Fibroblast of the conjunctiva (primary cell): ENCODE measurements at regions not wholly inside any gene's neighbourhood (a gene's known extent, or its start where the extent isn't known, plus 50 kb on each side); places are given as distances from the start of the nearest gene placed in this dataset.
"Not testable (repeated sequence)": the region's sequence is repeated elsewhere in the genome, so short reads cannot be mapped to it uniquely, and the experiment has no call there.

Source experiments
- DNase-seq: peaks from one replicate; pipeline ENCODE4 v3.0.0-alpha.2; 2010; ENCODE audit warnings: low read depth

GRCh38 chr9:135379540-135380267 lies 99.9 kb upstream of the PPP1R26 start:
- no peak for DNase-seq

DNA sequence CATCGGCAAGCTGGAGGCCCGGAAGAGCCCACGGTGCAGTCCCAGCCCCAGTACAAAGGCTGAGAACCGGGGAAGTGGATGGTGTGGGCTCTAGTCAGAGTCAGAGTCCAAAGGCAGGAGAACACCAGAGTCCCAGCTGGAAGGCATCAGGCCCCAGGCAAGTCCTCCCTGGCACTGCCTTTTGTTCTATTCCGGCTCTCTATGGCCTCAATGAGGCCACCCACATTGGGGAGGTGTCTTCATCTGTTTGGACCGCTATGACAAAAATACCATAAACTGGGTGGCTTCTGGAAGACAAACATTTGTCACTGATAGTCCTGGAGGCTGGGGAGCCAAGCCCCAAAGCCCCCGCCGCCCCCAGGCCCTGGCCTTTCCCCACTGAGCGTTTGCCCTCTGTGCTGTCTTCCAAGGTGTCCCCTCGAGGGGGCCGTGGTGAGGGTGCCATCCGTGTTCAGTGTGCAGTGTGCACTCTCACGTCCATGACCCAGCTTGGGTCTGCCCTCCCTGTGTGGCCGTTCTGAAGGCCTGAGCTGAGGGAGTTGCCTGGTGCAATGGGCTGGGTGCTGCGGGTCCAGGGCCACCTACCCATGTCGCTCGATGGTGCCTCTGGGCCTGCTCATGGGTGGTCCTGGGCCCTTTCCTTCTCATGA lies 99.1 kb upstream of the PPP1R26 start:
- no peak for DNase-seq

DNA sequence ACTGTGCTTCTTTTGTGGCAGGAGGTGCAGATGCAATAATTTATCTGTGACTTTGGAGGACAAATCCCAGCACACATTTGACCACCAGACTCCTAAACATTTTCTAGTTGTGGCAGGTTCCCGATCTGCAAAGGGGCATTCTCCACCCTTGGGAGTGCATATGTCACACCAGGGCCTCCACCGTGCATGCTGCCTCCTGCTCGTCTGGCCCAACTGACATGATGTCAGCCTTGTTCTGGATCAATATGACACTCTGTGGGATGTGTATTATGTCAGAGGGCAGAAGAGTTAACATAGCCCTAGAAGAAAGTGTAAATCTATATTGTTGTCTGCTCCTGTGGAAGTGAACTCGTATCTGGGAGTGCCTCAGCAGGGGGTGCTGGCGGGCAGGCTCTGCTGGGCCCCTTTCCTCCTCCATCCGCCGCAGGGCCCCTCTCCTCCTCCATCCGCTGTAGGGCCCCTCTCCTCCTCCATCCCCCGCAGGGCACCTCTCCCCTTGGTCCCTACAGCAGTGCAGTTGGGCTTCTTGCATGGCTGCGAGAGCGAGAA lies 97.7 kb upstream of the PPP1R26 start:
- no peak for DNase-seq

- no peak for DNase-seq
Measured at GRCh38 chr9:135384226-135384625, 95.4 kb upstream of the PPP1R26 start.

DNA sequence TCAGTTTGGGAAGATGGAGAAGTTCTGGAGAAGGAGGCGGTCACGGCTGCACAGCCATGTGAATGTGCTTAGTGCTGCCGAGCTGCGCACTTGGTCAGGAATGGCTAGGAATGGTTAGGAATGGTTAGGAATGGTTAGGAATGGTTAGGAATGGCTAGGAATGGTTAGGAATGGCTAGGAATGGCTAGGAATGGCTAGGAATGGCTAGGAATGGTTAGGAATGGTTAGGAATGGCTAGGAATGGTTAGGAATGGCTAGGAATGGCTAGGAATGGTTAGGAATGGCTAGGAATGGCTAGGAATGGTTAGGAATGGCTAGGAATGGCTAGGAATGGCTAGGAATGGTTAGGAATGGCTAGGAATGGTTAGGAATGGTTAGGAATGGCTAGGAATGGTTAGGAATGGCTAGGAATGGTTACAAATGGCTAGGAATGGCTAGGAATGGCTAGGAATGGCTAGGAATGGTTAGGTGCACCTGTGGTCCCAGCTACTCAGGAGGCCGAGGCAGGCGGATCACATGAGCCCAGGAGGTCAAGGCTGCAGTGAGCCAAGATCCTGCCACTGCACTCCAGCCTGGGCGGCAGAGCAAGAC lies 94.7 kb upstream of the PPP1R26 start:
- not testable (repeated sequence) for DNase-seq

DNA sequence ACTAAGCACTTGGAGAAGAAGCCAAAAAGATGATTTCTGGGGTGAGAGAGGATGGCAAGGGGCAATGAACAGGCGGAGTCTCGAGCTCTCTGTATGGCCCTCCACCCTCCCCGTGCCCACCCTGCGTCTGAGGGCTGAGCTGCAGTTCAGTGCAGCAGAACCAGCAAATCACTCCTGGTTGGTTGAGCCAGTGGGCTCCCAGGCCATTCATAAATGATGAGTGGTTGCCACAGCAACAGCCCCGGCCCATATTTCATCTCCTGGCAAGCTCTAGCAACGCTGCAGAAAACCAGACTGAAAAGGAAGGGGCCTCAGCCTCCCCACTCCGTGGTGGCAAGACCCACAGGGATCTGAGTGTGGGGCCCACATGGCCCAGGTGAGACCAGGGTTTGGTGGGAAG lies 93.8 kb upstream of the PPP1R26 start:
- no peak for DNase-seq

DNA sequence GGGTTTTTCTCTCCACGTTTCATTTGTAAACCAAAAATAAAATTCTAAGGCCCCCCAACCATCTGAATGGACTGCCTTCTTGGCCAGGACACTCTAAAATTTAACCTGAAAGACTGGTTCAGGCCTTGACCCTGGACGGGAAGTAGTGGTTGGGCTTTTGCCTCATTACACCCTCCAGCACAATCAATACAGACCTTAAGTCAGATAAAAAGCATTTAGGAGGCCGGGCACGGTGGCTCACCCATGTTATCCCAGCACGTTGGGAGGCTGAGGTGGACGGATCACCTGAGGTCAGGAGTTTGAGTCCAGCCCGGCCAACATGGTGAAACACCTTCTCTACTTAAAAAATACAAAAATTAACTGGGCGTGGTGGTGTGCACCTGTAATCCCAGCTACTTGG lies 91.6 kb upstream of the PPP1R26 start:
- DNase-seq, result no peak

DNA sequence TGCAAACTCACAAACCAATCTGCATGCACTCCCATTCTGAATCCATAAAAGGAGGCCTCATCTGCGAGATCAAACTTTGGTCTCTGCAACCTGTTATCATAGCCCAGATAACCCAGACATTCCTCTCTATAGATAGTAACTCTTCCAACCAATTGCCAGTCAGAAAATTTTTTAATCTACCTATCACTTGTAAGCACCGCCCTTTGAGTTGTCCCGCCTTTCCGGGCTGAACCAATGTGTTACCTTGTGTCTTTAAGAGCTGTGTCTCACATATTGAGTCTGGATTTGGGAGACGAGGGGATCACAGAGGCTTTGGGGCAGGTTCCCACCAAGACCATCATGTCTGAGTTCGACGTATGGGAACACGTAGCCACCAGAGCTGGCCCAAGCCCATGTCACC lies 91.1 kb upstream of the PPP1R26 start:
- DNase-seq, result no peak

- DNase-seq, result no peak
Measured at GRCh38 chr9:135391759-135392158, 87.8 kb upstream of the PPP1R26 start.

GRCh38 chr9:135392511-135392910 lies 87.1 kb upstream of the PPP1R26 start:
- no peak for DNase-seq

GRCh38 chr9:135394131-135394530 lies 85.5 kb upstream of the PPP1R26 start:
- no peak for DNase-seq

DNA sequence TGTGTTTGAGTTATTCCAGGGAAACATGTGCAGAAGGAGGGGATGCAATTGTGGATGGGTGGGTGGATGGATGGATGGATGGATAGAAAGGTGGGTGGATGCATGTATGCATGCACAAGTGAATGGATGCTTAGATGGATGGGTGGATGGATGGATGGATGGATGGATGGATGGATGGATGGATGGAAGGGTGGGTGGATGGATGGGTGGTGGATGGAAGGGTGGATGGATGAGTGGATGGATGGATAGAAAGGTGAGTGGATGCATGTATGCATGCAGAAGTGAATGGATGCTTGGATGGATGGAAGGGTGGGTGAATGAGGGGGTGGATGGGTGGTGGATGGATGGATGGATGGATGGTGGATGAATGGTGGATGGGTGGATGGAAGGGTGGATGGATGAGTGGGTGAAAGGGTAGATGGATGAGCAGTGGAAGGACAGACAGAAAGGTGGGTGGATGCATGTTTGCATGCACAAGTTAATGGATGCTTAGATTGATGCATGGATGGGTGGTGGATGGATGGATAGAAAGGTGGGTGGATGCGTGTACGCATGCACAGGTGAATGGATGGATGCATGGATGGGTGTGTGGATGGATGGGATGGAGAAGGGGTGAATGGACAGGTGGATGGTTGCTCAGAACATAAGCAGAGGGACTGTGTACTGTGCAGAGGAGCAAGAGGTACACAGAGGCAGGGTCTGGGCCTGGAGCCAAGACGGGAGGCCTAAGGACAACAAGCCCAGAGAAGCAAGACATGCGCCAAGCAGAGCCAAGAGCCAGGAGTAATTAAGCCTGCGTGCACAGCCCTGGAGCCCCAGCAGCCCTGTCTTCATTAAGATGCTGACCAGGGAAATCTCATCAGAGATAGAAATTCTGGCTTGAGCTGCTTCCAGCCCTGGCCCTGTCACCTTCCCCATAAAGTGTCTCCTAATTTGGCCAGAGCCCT lies 84.6 kb upstream of the PPP1R26 start:
- DNase-seq, result no peak

GRCh38 chr9:135397142-135397541 lies 82.4 kb upstream of the PPP1R26 start:
- no peak for DNase-seq

- DNase-seq, result no peak
Measured at GRCh38 chr9:135399000-135399649, 80.5 kb upstream of the PPP1R26 start.

- DNase-seq, result no peak
Measured at GRCh38 chr9:135400496-135400895, 79.1 kb upstream of the PPP1R26 start.

GRCh38 chr9:135401218-135401617 lies 78.4 kb upstream of the PPP1R26 start:
- DNase-seq, result no peak

DNA sequence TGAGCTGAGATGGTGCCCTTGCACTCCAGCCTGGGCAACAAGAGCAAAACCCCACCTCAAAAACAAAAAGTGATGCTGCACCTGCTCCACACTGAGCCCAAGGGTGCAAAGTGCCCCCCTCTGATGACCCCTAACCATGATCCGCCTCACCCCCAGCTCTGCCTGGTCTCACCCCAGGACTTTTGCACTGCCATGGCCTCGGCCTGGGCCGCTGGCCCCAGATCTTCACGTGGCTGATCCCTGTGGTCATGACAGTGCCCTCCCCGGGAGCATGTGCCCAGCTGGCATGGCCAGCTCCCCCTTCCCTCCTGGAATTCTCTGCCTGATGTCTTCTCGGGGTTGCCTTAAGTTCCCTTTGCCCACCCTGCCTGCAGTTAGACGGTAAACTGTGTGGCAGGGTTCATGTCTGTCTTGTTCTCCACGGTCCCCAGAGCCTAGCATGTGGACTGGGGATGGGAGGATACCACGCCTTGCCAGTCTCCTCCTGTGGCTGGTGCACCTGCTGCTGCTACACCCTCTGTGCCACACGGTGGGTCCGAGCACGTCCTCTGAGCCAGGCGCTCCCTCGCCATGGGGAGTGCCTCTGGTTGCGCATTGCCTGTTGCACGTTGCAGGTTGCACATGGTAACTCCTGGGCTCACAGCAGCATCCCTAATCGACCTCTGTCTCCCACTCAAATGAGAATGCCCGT lies 77.4 kb upstream of the PPP1R26 start:
- no peak for DNase-seq

GRCh38 chr9:135402739-135403695 lies 76.6 kb upstream of the PPP1R26 start:
- no peak for DNase-seq

- no peak for DNase-seq
Measured at GRCh38 chr9:135403733-135404450, 75.7 kb upstream of the PPP1R26 start.
